ENCODE measurements at regions not wholly inside any gene's neighbourhood (a gene's known extent, or its start where the extent isn't known, plus 50 kb on each side); places are given as distances from the start of the nearest gene placed in this dataset.

DNA sequence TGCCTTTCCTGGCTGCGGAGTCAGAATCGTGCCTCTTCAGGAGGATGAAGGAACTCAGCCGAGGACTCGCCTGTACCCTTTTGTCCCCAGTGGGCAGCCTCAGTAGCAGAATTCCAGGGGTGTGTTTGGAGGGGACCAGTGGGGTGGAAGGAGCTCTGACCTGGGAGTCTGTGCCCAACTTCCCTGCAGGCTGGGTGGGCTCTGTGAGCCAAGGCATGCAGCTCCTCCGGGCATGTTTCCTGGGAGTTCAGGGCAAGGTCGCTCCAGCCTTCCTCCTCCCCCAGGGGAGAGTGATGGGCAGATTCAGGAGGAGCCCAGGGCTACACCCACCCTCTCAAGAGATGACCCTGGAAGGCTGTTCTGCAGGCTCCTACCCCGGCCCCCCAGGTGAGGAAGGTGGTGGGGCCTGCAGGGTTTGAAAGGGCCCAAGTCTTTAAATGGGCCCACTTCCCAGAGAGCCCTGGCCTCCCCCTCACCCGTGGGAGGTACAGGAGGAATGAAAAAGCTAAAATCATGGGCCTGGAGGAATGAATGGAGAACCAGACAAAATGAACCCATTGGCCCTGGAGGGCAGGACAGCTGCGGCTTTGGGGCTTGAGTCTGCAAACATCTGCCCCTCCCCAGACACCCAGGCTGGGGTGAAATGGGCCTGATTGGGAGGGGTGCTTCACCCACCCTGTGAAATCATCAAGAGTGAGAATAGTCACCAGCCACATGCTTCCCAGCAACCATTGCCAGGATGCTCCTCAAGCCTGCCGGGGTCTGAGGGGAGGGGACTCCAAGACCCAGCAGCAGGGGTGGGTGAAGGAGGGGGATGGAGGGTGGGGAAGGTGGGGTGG lies 77.6 kb upstream of the PMEPA1 start:
- no peak for ATAC-seq

DNA sequence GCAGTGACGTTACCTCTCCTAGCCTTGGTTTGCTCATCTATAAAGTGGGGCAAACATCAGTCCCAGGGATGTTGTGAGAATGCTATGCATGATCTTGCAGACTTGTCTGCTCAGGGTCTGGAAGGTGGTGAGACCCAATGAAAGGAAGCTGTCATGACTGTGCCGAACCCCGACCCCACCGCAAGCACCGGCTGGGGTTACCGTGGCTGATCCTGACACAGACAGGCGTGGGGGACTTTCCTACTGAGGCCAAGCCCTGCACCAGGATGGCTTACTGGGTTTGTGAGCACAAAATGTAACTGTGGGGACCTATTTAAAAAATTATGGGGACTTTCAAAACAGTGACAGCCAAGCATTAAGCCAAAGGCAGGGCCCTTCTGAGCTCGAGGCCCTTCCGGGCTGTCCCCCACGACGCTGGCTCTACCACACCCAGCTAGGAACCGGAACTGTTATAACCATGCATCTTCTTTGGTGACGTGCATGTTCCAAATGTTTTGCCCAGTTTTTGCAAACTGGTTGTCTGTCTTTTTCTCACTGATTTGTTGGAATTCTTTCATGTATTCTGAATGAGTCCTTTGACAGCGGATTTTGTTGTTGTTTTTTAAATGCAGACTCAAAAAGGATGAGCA lies 76.6 kb upstream of the PMEPA1 start:
- Mint-ChIP-seq H3K4me3 (no peak overlapping the region), H3K27me3 (no peaks in the 10 kb centered on the region), H3K27ac (no peak overlapping the region), H3K4me1 (no peaks in the 10 kb centered on the region), H3K9me3 (no peaks in the 10 kb centered on the region)
- ATAC-seq (no peak), DNase-seq (no peak)

More for the DNA sequence above, 77.6 kb upstream of the PMEPA1 start:
- no peak overlapping the region for H3K27ac Mint-ChIP-seq
- no peaks in the 10 kb centered on the region for H3K9me3 Mint-ChIP-seq
- DNase-seq, result no peak
- H3K4me3 Mint-ChIP-seq, result no peak overlapping the region
- H3K27me3 Mint-ChIP-seq, result no peaks in the 10 kb centered on the region
- no peaks in the 10 kb centered on the region for H3K4me1 Mint-ChIP-seq

DNA sequence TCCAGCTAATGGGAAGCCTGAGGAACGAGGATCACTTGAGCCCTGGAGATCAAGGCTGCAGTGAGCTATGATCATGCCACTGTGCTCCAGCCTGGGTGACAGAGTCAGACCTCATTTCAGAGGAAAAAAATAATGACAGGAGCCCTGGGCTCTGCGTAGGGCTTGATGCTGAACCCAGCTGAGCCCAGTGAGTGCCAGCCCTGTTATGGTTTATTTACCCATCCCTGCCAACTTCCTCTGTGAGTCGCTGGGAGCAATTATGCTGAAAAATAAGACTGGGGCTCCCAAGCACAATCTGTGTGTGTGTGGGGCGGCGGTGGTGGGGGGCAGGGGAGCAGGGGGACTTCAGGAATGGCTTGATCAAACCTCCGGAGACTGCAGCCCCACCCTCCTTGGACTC lies 75.9 kb upstream of the PMEPA1 start:
- H3K4me3 Mint-ChIP-seq, result no peak overlapping the region
- ATAC-seq (no peak), DNase-seq (no peak)
- no peaks in the 10 kb centered on the region for H3K4me1 Mint-ChIP-seq
- H3K27ac Mint-ChIP-seq, result no peak overlapping the region
- no peaks in the 10 kb centered on the region for H3K27me3 Mint-ChIP-seq
- no peaks in the 10 kb centered on the region for H3K9me3 Mint-ChIP-seq

- H3K27ac Mint-ChIP-seq, result peak overlapping the region in 1 of 2 donors; percentile 72
- H3K4me1 Mint-ChIP-seq, result no peaks in the 10 kb centered on the region
- no peaks in the 10 kb centered on the region for H3K27me3 Mint-ChIP-seq
- DNase-seq (no peak), ATAC-seq (no peak)
- H3K9me3 Mint-ChIP-seq, result no peaks in the 10 kb centered on the region
- no peak overlapping the region for H3K4me3 Mint-ChIP-seq
Measured at GRCh38 chr20:57785061-57785460, 75.2 kb upstream of the PMEPA1 start.

DNA sequence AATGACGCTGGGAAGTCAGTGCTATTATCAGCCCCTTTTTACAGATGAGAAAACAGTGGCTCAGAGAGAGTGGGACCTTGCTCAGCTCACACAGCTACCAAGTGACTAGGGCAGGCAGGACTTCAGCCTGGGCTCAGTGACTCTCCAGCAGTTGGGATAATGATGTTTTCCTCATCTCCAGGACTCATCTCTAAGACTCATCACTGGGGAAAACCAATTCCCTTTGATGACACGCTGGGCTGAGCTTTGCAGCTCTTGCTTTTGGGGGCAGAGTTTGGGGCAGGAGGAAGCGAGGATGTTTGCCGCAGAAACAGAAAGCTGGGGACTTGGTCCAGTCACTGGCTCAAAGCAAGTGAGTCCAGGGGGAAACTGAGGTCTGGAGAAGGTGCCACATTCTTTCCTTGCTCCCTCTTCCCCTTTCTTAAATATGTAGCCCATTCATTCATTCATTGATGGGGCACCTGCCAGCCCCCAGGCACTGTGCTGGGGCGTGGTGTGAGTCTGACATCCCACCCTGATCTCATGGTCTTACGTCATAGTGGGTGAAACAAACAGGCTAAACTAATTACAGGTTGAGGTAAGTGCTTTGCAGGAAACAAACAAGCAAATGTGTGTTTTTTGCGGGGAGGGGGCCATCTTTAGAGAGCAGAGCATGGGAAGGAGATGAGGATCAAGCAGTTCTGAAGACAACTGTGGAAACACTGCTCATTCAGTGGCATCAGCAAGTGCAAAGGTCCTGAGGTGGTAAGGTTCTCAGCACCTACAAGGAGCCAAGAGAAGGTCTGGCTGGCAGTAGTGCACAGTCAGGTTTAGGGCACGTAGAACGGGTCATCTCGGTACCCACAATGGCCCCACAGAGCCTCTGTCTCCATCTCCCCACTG lies 74.4 kb upstream of the PMEPA1 start:
- ATAC-seq, result no peak
- DNase-seq, result no peak
- no peaks in the 10 kb centered on the region for H3K4me1 Mint-ChIP-seq
- H3K4me3 Mint-ChIP-seq, result no peak overlapping the region
- H3K27ac Mint-ChIP-seq, result peak overlapping the region in 1 of 2 donors; percentile 20
- H3K9me3 Mint-ChIP-seq, result no peaks in the 10 kb centered on the region
- H3K27me3 Mint-ChIP-seq, result no peaks in the 10 kb centered on the region

DNA sequence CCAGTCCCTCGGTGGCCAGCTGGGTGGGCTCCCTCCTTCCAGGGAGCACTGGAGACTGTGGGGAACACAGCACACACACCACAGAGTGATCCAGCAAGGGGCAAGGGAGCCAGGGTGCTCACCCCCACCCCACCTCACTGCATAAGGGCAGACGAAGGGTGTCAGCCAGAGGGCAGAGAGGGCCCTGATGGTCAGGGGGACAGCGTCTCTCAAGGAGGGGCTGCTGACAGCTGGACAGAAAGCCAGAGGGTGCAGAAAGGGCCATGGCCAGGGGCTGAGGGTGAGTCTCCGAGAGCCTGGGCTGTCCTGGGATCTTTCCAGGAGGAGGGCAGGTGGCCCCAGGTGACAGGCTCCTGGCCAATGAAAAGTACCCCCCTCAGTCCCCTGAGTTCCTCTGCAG lies 73.4 kb upstream of the PMEPA1 start:
- H3K4me1 Mint-ChIP-seq, result no peaks in the 10 kb centered on the region
- no peak overlapping the region for H3K27ac Mint-ChIP-seq
- DNase-seq (no peak), ATAC-seq (no peak)
- H3K27me3 Mint-ChIP-seq, result no peaks in the 10 kb centered on the region
- no peaks in the 10 kb centered on the region for H3K9me3 Mint-ChIP-seq
- no peak overlapping the region for H3K4me3 Mint-ChIP-seq

DNA sequence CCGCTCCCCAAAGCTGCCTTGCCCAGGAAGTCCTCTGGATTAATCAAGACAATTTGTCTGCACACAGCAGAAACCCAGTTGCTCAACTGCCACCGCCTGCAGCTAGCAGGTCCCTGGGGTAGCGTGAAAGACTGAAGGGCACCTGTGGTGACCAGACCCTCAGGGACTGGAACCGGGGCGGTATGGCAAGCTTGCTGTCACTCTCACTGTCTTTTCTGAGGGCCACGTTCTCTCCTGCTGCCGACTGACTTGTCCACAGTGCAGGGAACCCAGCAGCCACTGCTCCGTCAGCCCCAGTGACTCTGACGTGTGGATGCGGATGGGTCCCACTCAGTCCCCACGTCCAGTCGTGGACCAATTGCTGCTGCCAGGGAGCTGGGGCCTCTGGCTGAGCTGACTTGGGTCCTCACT lies 72.8 kb upstream of the PMEPA1 start:
- no peaks in the 10 kb centered on the region for H3K4me1 Mint-ChIP-seq
- ATAC-seq, result no peak
- no peak for DNase-seq
- no peak overlapping the region for H3K4me3 Mint-ChIP-seq
- H3K27me3 Mint-ChIP-seq, result no peaks in the 10 kb centered on the region
- H3K27ac Mint-ChIP-seq, result no peak overlapping the region
- no peaks in the 10 kb centered on the region for H3K9me3 Mint-ChIP-seq

GRCh38 chr20:57781901-57782300 lies 72.1 kb upstream of the PMEPA1 start:
- Mint-ChIP-seq H3K27ac (no peak overlapping the region), H3K27me3 (no peaks in the 10 kb centered on the region), H3K4me1 (no peaks in the 10 kb centered on the region), H3K9me3 (no peaks in the 10 kb centered on the region), H3K4me3 (no peak overlapping the region)
- DNase-seq (no peak), ATAC-seq (no peak)

DNA sequence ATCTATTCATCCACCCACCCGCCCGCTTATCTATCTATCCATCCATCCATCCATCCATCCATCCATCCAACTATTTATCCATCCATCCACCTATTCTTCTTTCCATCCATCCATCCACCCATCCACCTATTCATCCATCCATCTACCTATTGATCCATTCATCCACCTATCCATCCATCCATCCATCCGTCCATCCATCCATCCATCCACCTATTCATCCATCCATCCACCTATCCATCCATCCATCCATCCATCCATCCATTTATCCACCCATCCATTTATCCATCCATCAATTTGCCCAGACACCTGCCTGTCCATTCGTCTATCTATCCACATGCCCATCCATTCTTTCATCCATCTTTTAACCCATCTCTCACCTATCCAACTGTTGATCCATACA lies 71.1 kb upstream of the PMEPA1 start:
- no peak overlapping the region for H3K27ac Mint-ChIP-seq
- ATAC-seq (no peak), DNase-seq (no peak)
- H3K4me1 Mint-ChIP-seq, result no peaks in the 10 kb centered on the region
- H3K4me3 Mint-ChIP-seq, result no peak overlapping the region
- H3K9me3 Mint-ChIP-seq, result no peaks in the 10 kb centered on the region
- no peaks in the 10 kb centered on the region for H3K27me3 Mint-ChIP-seq

GRCh38 chr20:57780398-57780797 lies 70.6 kb upstream of the PMEPA1 start:
- H3K4me1 Mint-ChIP-seq, result no peaks in the 10 kb centered on the region
- H3K27ac Mint-ChIP-seq, result peak overlapping the region in 1 of 2 donors; percentile 35
- DNase-seq, result no peak
- ATAC-seq, result no peak
- H3K27me3 Mint-ChIP-seq, result no peaks in the 10 kb centered on the region
- H3K9me3 Mint-ChIP-seq, result no peaks in the 10 kb centered on the region
- no peak overlapping the region for H3K4me3 Mint-ChIP-seq

DNA sequence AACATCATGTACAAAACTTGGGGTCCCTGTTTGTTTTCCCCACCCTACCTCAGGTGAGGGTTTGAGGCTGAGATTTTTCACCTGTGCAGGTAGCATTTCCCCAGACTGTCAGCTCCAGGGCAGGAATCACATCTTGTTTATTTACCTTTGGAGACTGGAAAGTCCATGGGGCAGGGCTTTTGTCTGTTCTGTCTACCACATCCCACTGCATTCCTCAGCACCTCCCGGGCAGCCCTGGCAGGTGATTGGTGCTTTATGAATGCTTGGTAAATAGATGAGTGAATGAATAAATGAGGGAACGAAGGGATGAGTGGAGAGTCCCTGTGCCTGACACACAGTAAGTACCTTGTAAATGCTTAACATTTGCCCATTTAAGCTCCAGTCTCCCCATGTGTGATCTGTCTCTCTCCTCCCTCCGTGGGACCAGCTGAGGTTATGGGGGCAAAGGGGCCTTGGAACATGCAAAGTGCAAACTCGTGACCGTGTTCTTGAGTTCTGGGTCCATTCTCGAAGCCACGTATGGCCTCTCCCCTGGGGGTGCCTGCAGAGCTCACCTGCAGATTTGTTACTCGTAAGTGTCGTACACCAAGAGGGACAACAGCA lies 69.7 kb upstream of the PMEPA1 start:
- H3K27ac Mint-ChIP-seq, result no peak overlapping the region
- H3K9me3 Mint-ChIP-seq, result no peaks in the 10 kb centered on the region
- H3K4me3 Mint-ChIP-seq, result no peak overlapping the region
- H3K27me3 Mint-ChIP-seq, result no peaks in the 10 kb centered on the region
- ATAC-seq, result no peak
- H3K4me1 Mint-ChIP-seq, result no peaks in the 10 kb centered on the region
- no peak for DNase-seq

- Mint-ChIP-seq H3K4me3 (no peak overlapping the region), H3K27ac (no peak overlapping the region), H3K9me3 (no peaks in the 10 kb centered on the region), H3K27me3 (no peaks in the 10 kb centered on the region), H3K4me1 (no peaks in the 10 kb centered on the region)
- ATAC-seq (no peak), DNase-seq (no peak)
Measured at GRCh38 chr20:57777911-57778310, 68.1 kb upstream of the PMEPA1 start.

GRCh38 chr20:57774951-57775350 lies 65.1 kb upstream of the PMEPA1 start:
- Mint-ChIP-seq H3K4me1 (peaks cover under 1% of the 10 kb centered on the region), H3K9me3 (no peaks in the 10 kb centered on the region), H3K27me3 (no peaks in the 10 kb centered on the region), H3K27ac (peak overlapping the region in 1 of 2 donors; percentile 58), H3K4me3 (no peak overlapping the region)
- ATAC-seq, result no peak
- DNase-seq, result no peak

- ATAC-seq (no peak), DNase-seq (no peak)
- Mint-ChIP-seq H3K27ac (peak overlapping the region in 1 of 2 donors; percentile 58), H3K4me3 (no peak overlapping the region), H3K4me1 (peaks cover 6% of the 10 kb centered on the region), H3K9me3 (no peaks in the 10 kb centered on the region), H3K27me3 (no peaks in the 10 kb centered on the region)
Measured at GRCh38 chr20:57774111-57774880, 64.5 kb upstream of the PMEPA1 start.

Data from stimulated activated naive CD8-positive, alpha-beta T cell treated with anti-CD3 and anti-CD28 coated beads, Interleukin-15, amount 100 ng/mL, for 72 hours (primary cell).